ENCODE measurements at regions not wholly inside any gene's neighbourhood (a gene's known extent, or its start where the extent isn't known, plus 50 kb on each side); places are given as distances from the start of the nearest gene placed in this dataset.

- DNase-seq (ENCODE audit: low spot score) = no peak
- TF ChIP-seq CTCF (IDR thresholded peaks at IDR 0.05) = no peak
- ATAC-seq (ENCODE audit: low FRiP score) = no peak
These were observed 121.5 kb upstream of the DPP6 start for GRCh38 chr7:153930696-153931095.

- no peak for ATAC-seq (ENCODE audit: low FRiP score)
- DNase-seq (ENCODE audit: low spot score) = no peak
- TF ChIP-seq CTCF (IDR thresholded peaks at IDR 0.05) = no peak
These were observed 118.2 kb upstream of the DPP6 start for GRCh38 chr7:153934048-153934447.

GRCh38 chr7:153934629-153935028 lies 117.6 kb upstream of the DPP6 start:
- DNase-seq (ENCODE audit: low spot score) = no peak
- no peak for ATAC-seq (ENCODE audit: low FRiP score)
- no peak for TF ChIP-seq CTCF (IDR thresholded peaks at IDR 0.05)

GRCh38 chr7:153935095-153935494 lies 117.1 kb upstream of the DPP6 start:
- ATAC-seq (ENCODE audit: low FRiP score) (no peak), DNase-seq (ENCODE audit: low spot score) (no peak)
- no peak for TF ChIP-seq CTCF (IDR thresholded peaks at IDR 0.05)

GRCh38 chr7:153938451-153938850 lies 113.7 kb upstream of the DPP6 start:
- ATAC-seq (ENCODE audit: low FRiP score) = no peak
- TF ChIP-seq CTCF (IDR thresholded peaks at IDR 0.05) = no peak

GRCh38 chr7:153939177-153939576 lies 113.0 kb upstream of the DPP6 start:
- no peak for ATAC-seq (ENCODE audit: low FRiP score)
- DNase-seq (ENCODE audit: low spot score) = no peak
- no peak for TF ChIP-seq CTCF (IDR thresholded peaks at IDR 0.05)

More at GRCh38 chr7:153938451-153938850, 113.7 kb upstream of the DPP6 start:
- DNase-seq (ENCODE audit: low spot score) = no peak

- no peak for TF ChIP-seq CTCF (IDR thresholded peaks at IDR 0.05)
- no peak for ATAC-seq (ENCODE audit: low FRiP score)
- DNase-seq (ENCODE audit: low spot score) = no peak
These were observed 112.5 kb upstream of the DPP6 start for GRCh38 chr7:153939654-153940053.

Measured in omental fat pad (tissue), 3 donors.